Erythroblast (primary cell): ENCODE measurements at regions not wholly inside any gene's neighbourhood (a gene's known extent, or its start where the extent isn't known, plus 50 kb on each side); places are given as distances from the start of the nearest gene placed in this dataset.

Source experiments
- GATA1 ChIP-seq: IDR thresholded peaks from 2 replicates; pipeline ENCODE4 v1.6.1; 2011; ENCODE audit warnings: low read depth, mild to moderate bottlenecking, control low read depth, low read length, moderate library complexity
- POLR2A ChIP-seq: IDR thresholded peaks from 2 replicates; pipeline ENCODE4 v1.6.1; 2011; ENCODE audit warnings: mild to moderate bottlenecking, low read length

DNA sequence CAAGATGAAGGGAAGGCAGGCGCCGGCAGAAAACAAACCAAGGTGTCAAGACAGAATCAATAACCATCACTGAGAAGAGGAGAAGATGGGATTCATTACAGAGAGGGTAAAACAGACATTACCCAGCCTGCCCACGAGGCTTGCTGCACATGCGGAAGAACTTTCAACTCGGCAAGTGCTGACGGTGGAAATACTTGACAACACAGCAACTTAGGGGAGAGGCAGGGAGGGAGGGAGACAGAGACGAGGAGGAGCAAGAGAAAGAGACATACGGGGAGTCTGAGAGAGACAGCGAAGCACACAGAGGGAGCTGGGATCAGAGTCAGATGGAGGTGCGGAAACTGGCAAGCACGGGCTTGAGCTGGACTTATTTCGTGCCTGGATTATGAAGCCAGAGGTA lies 129.3 kb upstream of the NECTIN1 start:
- no peak for TF ChIP-seq POLR2A
- no peak for TF ChIP-seq GATA1
